ENCODE measurements at regions not wholly inside any gene's neighbourhood (a gene's known extent, or its start where the extent isn't known, plus 50 kb on each side); places are given as distances from the start of the nearest gene placed in this dataset.

GRCh38 chrX:127963696-127964095 lies 88.5 kb downstream of the ACTRT1 start (continued):
- no peak for TF ChIP-seq CHD7 (IDR thresholded peaks at IDR 0.05; ENCODE audit: low read depth, low read length)
- no peak for TF ChIP-seq XRCC4 (IDR thresholded peaks at IDR 0.05; ENCODE audit: extremely low read depth, insufficient read depth, insufficient read length)
- TF ChIP-seq HNRNPK (IDR thresholded peaks at IDR 0.05; ENCODE audit: low read depth, low read length, poor library complexity, severe bottlenecking) = no peak
- no peak for TF ChIP-seq ZNF165 (CRISPR knock-in tag; IDR thresholded peaks at IDR 0.05; ENCODE audit: borderline replicate concordance)
- TF ChIP-seq MED1 (CRISPR knock-in tag; IDR thresholded peaks at IDR 0.05; ENCODE audit: borderline replicate concordance) = no peak
- TF ChIP-seq SRSF7 (optimal IDR thresholded peaks at IDR 0.05; ENCODE audit: low read depth, low read length) = no peak
- no peak for TF ChIP-seq ZBTB49 (CRISPR knock-in tag; IDR thresholded peaks at IDR 0.05; ENCODE audit: borderline replicate concordance)
